H9 (cell line): ENCODE measurements at regions not wholly inside any gene's neighbourhood (a gene's known extent, or its start where the extent isn't known, plus 50 kb on each side); places are given as distances from the start of the nearest gene placed in this dataset.

Source experiments
- DNase-seq: peaks from one replicate; pipeline ENCODE4 v3.0.0-alpha.2; 2017
- H2AFZ ChIP-seq: one replicate; pipeline ENCODE4 v1.6.1; 2013; ENCODE audit warnings: mild to moderate bottlenecking, low read length, control low read depth, moderate library complexity
- H2AK5ac ChIP-seq: 2 replicates; pipeline ENCODE4 v1.6.1; 2013; ENCODE audit warnings: low read length, control low read depth, mixed read lengths; ENCODE audit not compliant: insufficient read length
- H2BK120ac ChIP-seq: one replicate; pipeline ENCODE4 v1.6.1; 2013; ENCODE audit warnings: low read depth, mild to moderate bottlenecking, low read length, control low read depth, inconsistent platforms; ENCODE audit not compliant: poor library complexity, severe bottlenecking
- H2BK12ac ChIP-seq: 2 replicates; pipeline ENCODE4 v1.6.1; 2013; ENCODE audit warnings: low read length, control low read depth, mixed read lengths, low read depth; ENCODE audit not compliant: insufficient read length
- H2BK15ac ChIP-seq: 2 replicates; pipeline ENCODE4 v1.6.1; 2013; ENCODE audit warnings: low read depth, low read length, control low read depth
- H2BK20ac ChIP-seq: one replicate; pipeline ENCODE4 v1.6.1; 2013; ENCODE audit warnings: low read depth, mild to moderate bottlenecking, low read length, control low read depth, inconsistent platforms; ENCODE audit not compliant: poor library complexity, severe bottlenecking
- H2BK5ac ChIP-seq: 2 replicates; pipeline ENCODE4 v1.6.1; 2013; ENCODE audit warnings: low read length, control low read depth, mixed read lengths; ENCODE audit not compliant: insufficient read length
- H3K14ac ChIP-seq: 2 replicates; pipeline ENCODE4 v1.6.1; 2013; ENCODE audit warnings: low read length, control low read depth; ENCODE audit not compliant: insufficient read depth
- H3K18ac ChIP-seq: 2 replicates; pipeline ENCODE4 v1.6.1; 2013; ENCODE audit warnings: low read depth, mild to moderate bottlenecking, mixed read lengths, low read length, control low read depth; ENCODE audit not compliant: insufficient read length
- H3K23ac ChIP-seq: 2 replicates; pipeline ENCODE4 v1.6.1; 2013; ENCODE audit warnings: low read length, control low read depth, mixed read lengths, low read depth; ENCODE audit not compliant: insufficient read length
- H3K23me2 ChIP-seq: 2 replicates; pipeline ENCODE4 v1.6.1; 2013; ENCODE audit warnings: low read depth, mild to moderate bottlenecking, mixed read lengths, low read length, control low read depth; ENCODE audit not compliant: insufficient read length, poor library complexity, severe bottlenecking
- H3K27ac ChIP-seq: 2 replicates; pipeline ENCODE4 v1.5.1; 2013; ENCODE audit warnings: low read length, control low read depth, mixed read lengths, low read depth; ENCODE audit not compliant: insufficient read length
- H3K27me3 ChIP-seq: 2 replicates; pipeline ENCODE4 v1.6.1; 2013; ENCODE audit warnings: low read length, control low read depth, inconsistent platforms; ENCODE audit not compliant: insufficient read depth
- H3K4ac ChIP-seq: 2 replicates; pipeline ENCODE4 v1.6.1; 2013; ENCODE audit warnings: low read depth, mild to moderate bottlenecking, control low read depth, inconsistent platforms, low read length, moderate library complexity
- H3K4me1 ChIP-seq: 2 replicates; pipeline ENCODE4 v1.6.1; 2013; ENCODE audit warnings: low read length, control low read depth, inconsistent platforms; ENCODE audit not compliant: insufficient read depth
- H3K4me2 ChIP-seq: 2 replicates; pipeline ENCODE4 v1.6.1; 2013; ENCODE audit warnings: low read length, control low read depth, mixed read lengths; ENCODE audit not compliant: insufficient read length, insufficient read depth
- H3K56ac ChIP-seq: 2 replicates; pipeline ENCODE4 v1.6.1; 2013; ENCODE audit warnings: low read depth, mild to moderate bottlenecking, mixed read lengths, low read length, control low read depth; ENCODE audit not compliant: insufficient read length
- H3K79me1 ChIP-seq: 2 replicates; pipeline ENCODE4 v1.6.1; 2013; ENCODE audit warnings: low read depth, mild to moderate bottlenecking, moderate library complexity, low read length, control low read depth, inconsistent platforms; ENCODE audit not compliant: insufficient read depth, poor library complexity, severe bottlenecking
- H3K79me2 ChIP-seq: 2 replicates; pipeline ENCODE4 v1.6.1; 2013; ENCODE audit warnings: low read length, control low read depth, inconsistent platforms; ENCODE audit not compliant: insufficient read depth
- H3K9ac ChIP-seq: 2 replicates; pipeline ENCODE4 v1.6.1; 2013; ENCODE audit warnings: low read length, control low read depth, mixed read lengths; ENCODE audit not compliant: insufficient read length; ENCODE audit errors: extremely low read depth
- H3K9me3 ChIP-seq: one replicate; pipeline ENCODE4 v1.6.1; 2013; ENCODE audit warnings: low read depth, low read length, inconsistent platforms; ENCODE audit not compliant: control insufficient read depth
- H3T11ph ChIP-seq: one replicate; pipeline ENCODE4 v1.6.1; 2013; ENCODE audit warnings: mild to moderate bottlenecking, low read length, control low read depth, inconsistent platforms
- H4K20me1 ChIP-seq: one replicate; pipeline ENCODE4 v1.6.1; 2013; ENCODE audit not compliant: control insufficient read depth, insufficient read length, insufficient read depth
- H4K5ac ChIP-seq: 2 replicates; pipeline ENCODE4 v1.6.1; 2013; ENCODE audit warnings: low read depth, mild to moderate bottlenecking, mixed read lengths, low read length, control low read depth; ENCODE audit not compliant: insufficient read length
- H4K8ac ChIP-seq: replicated peaks from 2 replicates; pipeline ENCODE4 v1.6.1; 2013; ENCODE audit warnings: low read length, control low read depth, mixed read lengths, low read depth; ENCODE audit not compliant: insufficient read length
- H4K91ac ChIP-seq: 2 replicates; pipeline ENCODE4 v1.6.1; 2013; ENCODE audit warnings: low read depth, mild to moderate bottlenecking, moderate library complexity, mixed read lengths, low read length, control low read depth; ENCODE audit not compliant: insufficient read length
- H3K27ac Mint-ChIP-seq, 3 experiments: 2 replicates in 2 of 3; 3 replicates in 1 of 3; pipeline ENCODE4 v1.8.0; 2020 to 2021; ENCODE audit warnings: mixed read lengths in 3 of 3, mild to moderate bottlenecking in 1 of 3, moderate library complexity in 1 of 3
- H3K27me3 Mint-ChIP-seq: 2 replicates; pipeline ENCODE4 v1.8.0; 2021; ENCODE audit warnings: low read depth, mild to moderate bottlenecking, moderate library complexity, mixed read lengths
- H3K36me3 Mint-ChIP-seq, 3 experiments: 2 replicates in 2 of 3; 3 replicates in 1 of 3; pipeline ENCODE4 v1.8.0; 2020 to 2021; ENCODE audit warnings: low read depth in 3 of 3, mixed read lengths in 3 of 3; ENCODE audit not compliant: insufficient read depth in 1 of 3
- H3K4me1 Mint-ChIP-seq, 2 experiments: 2 replicates each; pipeline ENCODE4 v1.8.0; 2020; ENCODE audit warnings: mixed read lengths in 2 of 2
- H3K4me3 Mint-ChIP-seq, 2 experiments: 2 replicates in 1 of 2; 3 replicates in 1 of 2; pipeline ENCODE4 v1.8.0; 2020 to 2021; ENCODE audit warnings: mild to moderate bottlenecking in 2 of 2, mixed read lengths in 2 of 2, moderate library complexity in 1 of 2
- H3K9me3 Mint-ChIP-seq, 2 experiments: 2 replicates in 1 of 2; 3 replicates in 1 of 2; pipeline ENCODE4 v1.8.0; 2020; ENCODE audit warnings: mild to moderate bottlenecking in 2 of 2, mixed read lengths in 2 of 2, moderate library complexity in 1 of 2
- WGBS: extraction: QIAGEN DNeasy Blood & Tissue Kit; methylation state at CpG from one replicate; pipeline ENCODE4 v1.1.7; 2013; ENCODE audit warnings: missing lambda C conversion rate, low lambda C conversion rate, mixed read lengths; ENCODE audit not compliant: insufficient read length; ENCODE audit errors: extremely low coverage; 5-methylcytosine and 5-hydroxymethylcytosine counted together
- TF ChIP-seq, protein P1 (sequence below): fragments of 200-600 bp; sonication (generic); conservative IDR thresholded peaks from 3 replicates; pipeline ENCODE4 v1.8.0; 2021; ENCODE audit warnings: antibody characterized with exemption, mild to moderate bottlenecking

DNA sequence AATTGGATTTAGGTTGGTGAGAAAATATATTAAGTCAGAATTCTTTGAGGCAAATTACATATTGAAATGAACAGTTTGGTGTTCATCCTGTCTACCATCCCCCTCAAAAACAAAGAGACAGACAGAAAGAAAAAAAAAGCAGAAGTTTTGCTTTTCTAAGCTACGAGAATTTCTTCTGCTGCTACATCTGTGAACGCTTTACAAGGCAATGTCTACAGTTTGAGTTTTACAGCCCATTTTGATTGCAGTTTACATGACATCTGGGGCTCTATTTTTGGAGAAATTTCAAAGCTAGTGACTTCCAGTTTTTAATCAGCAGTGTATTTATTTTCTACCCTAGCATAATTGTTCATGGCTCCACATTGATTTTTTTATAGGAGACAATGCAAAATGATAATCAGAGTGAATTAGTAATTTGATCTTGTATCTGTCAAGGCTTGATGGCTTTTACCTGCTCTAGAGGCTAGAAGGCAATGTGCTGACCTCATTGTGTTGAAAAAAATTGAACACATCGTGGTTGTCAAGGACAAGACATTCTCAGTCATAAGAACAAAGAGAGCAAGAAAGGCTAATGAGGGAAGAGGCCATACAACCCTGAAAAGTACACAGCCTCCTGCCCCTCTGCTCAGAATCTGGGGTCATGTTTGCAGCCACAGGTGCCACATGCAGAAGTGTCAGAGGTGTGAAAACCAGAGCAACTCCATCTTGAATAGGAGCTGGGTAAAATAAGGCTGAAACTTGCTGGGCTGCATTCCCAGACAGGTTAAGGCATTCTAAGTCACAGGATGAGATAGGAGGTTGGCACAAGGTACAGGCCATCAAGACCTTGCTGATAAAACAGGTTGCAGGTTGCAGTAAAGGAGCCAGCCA is 201.0 kb upstream of the CAMK1G start:
- no peaks in the 10 kb centered on the region for H3K27me3 ChIP-seq
- no peak overlapping the region for H2AK5ac ChIP-seq
- H3K27ac ChIP-seq = no peak overlapping the region
- H3K79me2 ChIP-seq = no peaks in the 10 kb centered on the region
- no peak overlapping the region for H2BK15ac ChIP-seq
- no peaks in the 10 kb centered on the region for H3K79me1 ChIP-seq
- no peak overlapping the region for H3K14ac ChIP-seq
- H3K23me2 ChIP-seq = no peaks in the 10 kb centered on the region
- peak overlapping the region; percentile 30 for H2BK120ac ChIP-seq
- H3K56ac ChIP-seq = no peak overlapping the region
- H3T11ph ChIP-seq = no peak overlapping the region
- H2BK20ac ChIP-seq = no peak overlapping the region
- TF ChIP-seq, protein P1, sequence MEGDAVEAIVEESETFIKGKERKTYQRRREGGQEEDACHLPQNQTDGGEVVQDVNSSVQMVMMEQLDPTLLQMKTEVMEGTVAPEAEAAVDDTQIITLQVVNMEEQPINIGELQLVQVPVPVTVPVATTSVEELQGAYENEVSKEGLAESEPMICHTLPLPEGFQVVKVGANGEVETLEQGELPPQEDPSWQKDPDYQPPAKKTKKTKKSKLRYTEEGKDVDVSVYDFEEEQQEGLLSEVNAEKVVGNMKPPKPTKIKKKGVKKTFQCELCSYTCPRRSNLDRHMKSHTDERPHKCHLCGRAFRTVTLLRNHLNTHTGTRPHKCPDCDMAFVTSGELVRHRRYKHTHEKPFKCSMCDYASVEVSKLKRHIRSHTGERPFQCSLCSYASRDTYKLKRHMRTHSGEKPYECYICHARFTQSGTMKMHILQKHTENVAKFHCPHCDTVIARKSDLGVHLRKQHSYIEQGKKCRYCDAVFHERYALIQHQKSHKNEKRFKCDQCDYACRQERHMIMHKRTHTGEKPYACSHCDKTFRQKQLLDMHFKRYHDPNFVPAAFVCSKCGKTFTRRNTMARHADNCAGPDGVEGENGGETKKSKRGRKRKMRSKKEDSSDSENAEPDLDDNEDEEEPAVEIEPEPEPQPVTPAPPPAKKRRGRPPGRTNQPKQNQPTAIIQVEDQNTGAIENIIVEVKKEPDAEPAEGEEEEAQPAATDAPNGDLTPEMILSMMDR = no peak
- H3K18ac ChIP-seq = no peak overlapping the region
- H4K91ac ChIP-seq = no peak overlapping the region
- H4K20me1 ChIP-seq = no peaks in the 10 kb centered on the region
- H3K4me1 ChIP-seq = peaks cover 22% of the 10 kb centered on the region; the same call in 1 of the 2 replicates
- Mint-ChIP-seq H3K4me3 (no peak overlapping the region), H3K36me3 (no peaks in the 10 kb centered on the region; a peak in 1 of 7 replicates), H3K27ac (0 out of 7 replicates have a peak overlapping the region, but pooled peaks of 1 of the 3 experiments have one; percentile 29), H3K9me3 (no peaks in the 10 kb centered on the region), H3K4me1 (peaks cover 46 to 71% of the 10 kb centered on the region in 2 experiments), H3K27me3 (no peaks in the 10 kb centered on the region)
- H3K9ac ChIP-seq = no peak overlapping the region
- H4K5ac ChIP-seq = no peak overlapping the region
- no peak overlapping the region for H3K4me2 ChIP-seq
- no peak for DNase-seq
- H2BK5ac ChIP-seq = no peak overlapping the region
- WGBS = no CpG with 5 or more reads among the region's 3 CpGs
- H4K8ac ChIP-seq = no peak overlapping the region
- H3K4ac ChIP-seq = no peak overlapping the region
- no peak overlapping the region for H3K23ac ChIP-seq
- no peak overlapping the region for H2BK12ac ChIP-seq
- H2AFZ ChIP-seq = no peak overlapping the region
- H3K9me3 ChIP-seq = no peaks in the 10 kb centered on the region
